Fibroblast of pulmonary artery (primary cell): ENCODE measurements at regions not wholly inside any gene's neighbourhood (a gene's known extent, or its start where the extent isn't known, plus 50 kb on each side); places are given as distances from the start of the nearest gene placed in this dataset.

Experiments used
- DNase-seq: peaks from one replicate; pipeline ENCODE4 v3.0.0-alpha.2; 2010; ENCODE audit warnings: low read depth
- H3K4me3 ChIP-seq: replicated peaks from 2 replicates; pipeline ENCODE4 v1.5.1; 2011; ENCODE audit warnings: low read depth, mild to moderate bottlenecking, control low read depth, low read length, moderate library complexity
- CTCF ChIP-seq: IDR thresholded peaks from 2 replicates; pipeline ENCODE4 v1.5.1; 2011; ENCODE audit warnings: mild to moderate bottlenecking, control low read depth, low read length, inconsistent platforms; ENCODE audit errors: missing control alignments

DNA sequence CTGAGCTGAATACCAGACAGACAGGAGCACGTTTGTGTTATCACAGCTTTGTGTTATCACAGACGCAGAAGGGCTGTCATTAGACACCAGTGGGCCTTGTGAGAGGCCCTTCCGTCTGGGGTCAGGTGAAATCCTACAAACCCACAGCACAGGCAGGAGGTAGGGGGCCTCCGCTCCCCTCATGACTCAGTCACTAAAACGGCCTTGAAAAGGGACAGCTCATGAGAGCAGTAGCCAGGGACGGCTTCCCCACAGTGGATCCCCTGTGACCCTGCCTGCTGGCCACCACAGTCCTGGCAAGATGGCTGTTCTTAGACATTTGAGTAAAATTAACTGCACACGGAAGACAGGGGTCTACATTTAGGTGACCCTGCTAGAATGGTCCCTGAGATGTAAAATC lies 215.8 kb upstream of the PPP2R2D start:
- TF ChIP-seq CTCF: no peak
- H3K4me3 ChIP-seq: no peak overlapping the region
- DNase-seq: no peak

GRCh38 chr10:131685576-131685975 lies 215.2 kb upstream of the PPP2R2D start:
- no peak overlapping the region for H3K4me3 ChIP-seq
- TF ChIP-seq CTCF: no peak
- DNase-seq: no peak

- DNase-seq: no peak
- no peak for TF ChIP-seq CTCF
- no peak overlapping the region for H3K4me3 ChIP-seq
Measured at GRCh38 chr10:131686781-131687420, 213.9 kb upstream of the PPP2R2D start.

DNA sequence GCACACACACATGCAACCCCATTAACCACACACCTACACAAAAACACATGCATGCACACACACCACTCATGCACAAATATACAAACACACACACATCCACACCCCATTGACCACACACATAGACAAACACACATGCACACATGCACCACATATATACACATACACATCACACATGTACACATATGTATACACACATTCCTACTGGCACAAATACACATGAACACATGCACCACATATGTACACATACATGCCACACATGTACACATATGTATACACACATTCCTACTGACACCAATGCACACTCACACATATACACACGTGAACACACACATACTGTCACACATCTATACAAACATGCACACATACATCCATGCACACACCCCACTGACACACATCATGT lies 212.5 kb upstream of the PPP2R2D start:
- H3K4me3 ChIP-seq: no peak overlapping the region
- DNase-seq: no peak
- TF ChIP-seq CTCF: no peak

GRCh38 chr10:131689016-131689415 lies 211.8 kb upstream of the PPP2R2D start:
- DNase-seq: no peak
- H3K4me3 ChIP-seq: no peak overlapping the region
- no peak for TF ChIP-seq CTCF

DNA sequence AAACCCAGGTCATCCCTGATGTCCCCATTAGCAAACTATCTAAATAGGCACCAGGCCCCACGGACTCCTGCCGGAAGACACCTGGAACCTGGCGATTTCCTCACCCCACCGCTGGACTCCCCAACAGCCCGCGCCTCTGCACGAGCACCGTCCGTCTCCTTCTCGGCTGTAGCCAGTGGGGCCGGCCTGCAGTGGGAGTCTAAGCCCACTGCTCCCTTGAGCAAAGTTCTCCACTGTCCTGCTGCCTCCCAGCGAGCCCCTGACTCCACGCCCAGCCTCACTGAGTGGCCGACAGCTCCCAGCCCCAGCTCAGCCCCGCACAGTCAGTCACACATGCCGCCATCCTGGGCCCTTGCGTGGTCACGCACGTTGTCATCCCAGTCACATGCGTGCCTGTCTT lies 211.3 kb upstream of the PPP2R2D start:
- no peak overlapping the region for H3K4me3 ChIP-seq
- no peak for TF ChIP-seq CTCF
- no peak for DNase-seq

DNA sequence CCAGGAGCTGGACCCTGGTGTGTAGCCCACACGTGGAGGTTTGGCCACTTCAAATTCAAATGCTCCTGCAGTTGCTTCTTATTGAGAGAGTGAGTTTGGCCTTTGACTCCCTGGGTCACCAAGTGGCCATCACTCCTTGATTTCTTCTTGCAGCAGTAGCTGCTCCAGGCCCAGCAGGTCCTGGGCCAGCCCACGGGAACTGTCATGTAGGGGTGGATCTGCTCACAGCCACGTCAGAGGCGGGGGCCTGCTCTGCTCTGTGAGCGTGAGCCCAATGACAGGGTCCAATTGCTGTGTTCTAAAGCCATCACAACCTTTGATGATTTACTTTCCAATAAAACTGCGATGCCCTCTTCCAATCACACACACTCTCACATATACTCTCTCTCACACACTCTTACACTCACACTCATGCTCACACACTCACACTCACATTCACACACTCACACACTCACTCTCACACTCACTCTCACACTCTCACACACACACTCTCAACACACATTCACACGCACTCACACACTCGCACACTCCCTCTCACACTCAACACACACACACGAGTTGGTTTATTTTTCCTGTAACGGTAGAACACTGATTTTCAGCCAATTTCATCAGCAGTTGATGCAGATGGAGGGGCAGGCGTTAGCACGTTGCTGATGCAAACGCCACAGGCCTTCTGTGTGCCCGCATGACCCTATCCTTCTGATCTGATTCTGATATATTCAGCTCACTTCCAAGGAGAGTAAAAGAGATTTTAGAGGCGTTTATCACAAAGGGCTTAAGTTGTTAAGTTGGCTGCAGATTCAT lies 210.7 kb upstream of the PPP2R2D start:
- no peak for TF ChIP-seq CTCF
- H3K4me3 ChIP-seq: no peak overlapping the region
- DNase-seq: no peak
